Activated T-helper 17 cell treated with anti-CD3 and anti-CD28 coated beads, Interleukin-2, amount 50 U/mL, for 72 hours (primary cell): ENCODE measurements at regions not wholly inside any gene's neighbourhood (a gene's known extent, or its start where the extent isn't known, plus 50 kb on each side); places are given as distances from the start of the nearest gene placed in this dataset.

ENCODE experiments used
- ATAC-seq: fragments of 150-1000 bp; cut with Tn5 transposase; replicated peaks from 2 replicates; pipeline ENCODE4 v1.10.0; 2021; ENCODE audit warnings: mild to moderate bottlenecking, moderate library complexity
- H3K27ac Mint-ChIP-seq: one replicate; pipeline ENCODE4 v1.8.0; 2022; ENCODE audit warnings: mixed read lengths
- H3K27me3 Mint-ChIP-seq: one replicate; pipeline ENCODE4 v1.8.0; 2022; ENCODE audit warnings: mixed read lengths
- H3K36me3 Mint-ChIP-seq: one replicate; pipeline ENCODE4 v1.8.0; 2022; ENCODE audit warnings: low read depth, mild to moderate bottlenecking, mixed read lengths
- H3K4me1 Mint-ChIP-seq: one replicate; pipeline ENCODE4 v1.8.0; 2022; ENCODE audit warnings: mixed read lengths
- H3K4me3 Mint-ChIP-seq: one replicate; pipeline ENCODE4 v1.8.0; 2022; ENCODE audit warnings: mild to moderate bottlenecking, mixed read lengths
- H3K9me3 Mint-ChIP-seq: one replicate; pipeline ENCODE4 v1.8.0; 2022; ENCODE audit warnings: mixed read lengths

GRCh38 chr3:145785668-145786067 is 375.3 kb downstream of the PLOD2 start:
- no peak for ATAC-seq
- Mint-ChIP-seq H3K4me3 (no peak overlapping the region), H3K9me3 (peaks cover 3% of the 10 kb centered on the region), H3K36me3 (no peaks in the 10 kb centered on the region), H3K27me3 (no peaks in the 10 kb centered on the region), H3K4me1 (no peaks in the 10 kb centered on the region), H3K27ac (no peak overlapping the region)

- Mint-ChIP-seq H3K4me3 (no peak overlapping the region), H3K27me3 (no peaks in the 10 kb centered on the region), H3K4me1 (no peaks in the 10 kb centered on the region), H3K36me3 (no peaks in the 10 kb centered on the region), H3K9me3 (peaks cover 11% of the 10 kb centered on the region), H3K27ac (no peak overlapping the region)
- ATAC-seq: no peak
Observed at GRCh38 chr3:145798007-145798406, 363.0 kb downstream of the PLOD2 start.

DNA sequence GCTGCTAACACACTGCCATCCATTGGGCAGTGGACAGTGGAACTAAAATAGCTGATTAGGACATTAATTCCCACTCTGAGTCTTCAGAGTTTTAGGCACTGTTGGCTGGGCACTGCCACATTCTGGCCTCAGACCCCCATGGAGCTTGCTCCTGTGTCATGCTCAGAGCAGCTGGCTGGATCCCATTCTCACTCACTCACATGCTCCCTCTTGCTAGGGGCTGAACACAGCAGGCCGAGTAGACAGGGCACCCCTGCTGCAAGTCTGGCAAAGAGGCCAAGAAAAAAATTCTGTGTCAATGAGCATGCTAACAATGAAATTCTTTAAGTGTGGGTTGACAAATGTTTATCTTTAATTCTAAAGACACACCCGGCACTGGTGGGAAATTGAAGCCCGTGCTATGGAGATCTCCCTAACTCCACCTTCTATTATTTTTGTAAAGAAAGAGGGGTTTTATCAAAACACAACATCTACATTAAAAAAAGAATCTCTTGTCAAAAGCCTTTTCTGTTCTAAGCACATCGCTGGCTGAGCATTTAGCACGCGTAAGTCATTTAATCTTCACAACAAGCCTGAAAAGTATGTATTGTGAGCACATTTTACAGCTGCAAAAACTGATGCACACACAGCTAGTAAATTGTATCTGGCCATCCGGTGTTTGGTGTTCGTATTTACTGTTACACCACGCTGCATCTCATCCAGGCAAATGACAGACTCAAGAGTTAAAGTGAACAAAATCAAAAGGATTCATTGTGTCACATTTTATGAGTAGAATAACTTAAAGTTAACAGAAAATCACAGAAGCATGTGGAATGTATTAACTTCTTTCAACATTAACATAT is 362.1 kb downstream of the PLOD2 start:
- peaks cover 7% of the 10 kb centered on the region for H3K9me3 Mint-ChIP-seq
- H3K27ac Mint-ChIP-seq: no peak overlapping the region
- H3K27me3 Mint-ChIP-seq: no peaks in the 10 kb centered on the region
- no peaks in the 10 kb centered on the region for H3K36me3 Mint-ChIP-seq
- H3K4me1 Mint-ChIP-seq: no peaks in the 10 kb centered on the region
- H3K4me3 Mint-ChIP-seq: no peak overlapping the region
- ATAC-seq: no peak

- Mint-ChIP-seq H3K4me3 (no peak overlapping the region), H3K9me3 (peaks cover 3% of the 10 kb centered on the region), H3K4me1 (no peaks in the 10 kb centered on the region), H3K27me3 (no peaks in the 10 kb centered on the region), H3K36me3 (no peaks in the 10 kb centered on the region), H3K27ac (no peak overlapping the region)
- ATAC-seq: no peak
Observed at GRCh38 chr3:145801696-145802095, 359.3 kb downstream of the PLOD2 start.

GRCh38 chr3:145807990-145808389 is 353.0 kb downstream of the PLOD2 start:
- Mint-ChIP-seq H3K4me1 (no peaks in the 10 kb centered on the region), H3K36me3 (no peaks in the 10 kb centered on the region), H3K27me3 (no peaks in the 10 kb centered on the region), H3K27ac (no peak overlapping the region), H3K4me3 (no peak overlapping the region), H3K9me3 (no peaks in the 10 kb centered on the region)
- no peak for ATAC-seq

DNA sequence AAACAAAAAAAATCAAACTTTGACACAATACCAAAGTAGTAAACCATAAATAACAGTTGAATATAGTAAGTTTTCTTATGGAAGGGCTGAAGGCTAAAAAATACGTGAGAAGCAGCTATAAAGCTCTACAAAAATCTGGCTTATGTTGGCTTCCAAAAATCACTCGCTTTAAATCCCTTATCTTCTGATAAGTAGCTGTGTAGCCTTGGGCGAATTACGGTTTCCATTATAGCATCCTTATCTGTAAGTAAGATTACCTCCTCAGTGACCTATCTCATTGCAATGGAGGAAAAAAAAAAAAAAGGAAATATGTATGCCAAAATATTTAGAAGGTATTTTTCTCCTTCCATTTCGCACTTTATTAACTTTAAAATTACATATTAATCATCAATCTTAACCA is 348.6 kb downstream of the PLOD2 start:
- no peak overlapping the region for H3K27ac Mint-ChIP-seq
- no peaks in the 10 kb centered on the region for H3K4me1 Mint-ChIP-seq
- no peaks in the 10 kb centered on the region for H3K36me3 Mint-ChIP-seq
- no peaks in the 10 kb centered on the region for H3K27me3 Mint-ChIP-seq
- no peak overlapping the region for H3K4me3 Mint-ChIP-seq
- no peaks in the 10 kb centered on the region for H3K9me3 Mint-ChIP-seq
- ATAC-seq: no peak

DNA sequence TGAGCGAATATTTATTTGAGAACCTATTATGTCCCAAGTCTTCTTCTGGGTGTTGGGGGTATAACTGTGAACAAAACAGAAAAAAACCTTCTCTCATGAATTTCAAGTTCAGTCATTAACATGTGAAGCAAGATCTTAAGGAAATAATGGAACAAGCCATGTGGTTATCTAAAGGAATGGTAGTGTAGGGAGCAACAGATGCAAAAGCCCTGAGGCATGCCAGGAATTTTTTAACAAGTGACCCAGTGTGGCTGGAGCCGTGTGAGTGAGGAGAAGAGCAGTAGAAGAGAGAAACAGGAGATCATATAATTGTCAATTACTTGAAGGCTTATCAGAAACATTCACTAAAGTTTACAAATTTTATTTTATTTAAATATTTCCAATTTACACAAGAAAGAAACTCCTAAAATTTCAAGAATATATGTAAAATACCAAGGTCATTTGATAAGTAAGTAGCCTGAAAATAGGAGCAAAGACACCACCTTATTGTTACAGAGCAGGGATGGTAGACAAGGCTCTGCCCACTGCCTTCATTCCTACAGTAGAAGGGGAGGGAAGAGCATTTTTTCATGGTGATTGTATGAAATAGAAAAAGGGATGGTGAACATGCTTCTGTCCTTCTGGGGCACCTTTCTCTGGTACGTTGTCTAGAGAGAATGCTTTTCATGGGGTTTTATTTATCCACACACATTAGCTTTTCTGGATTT is 345.1 kb downstream of the PLOD2 start:
- no peaks in the 10 kb centered on the region for H3K36me3 Mint-ChIP-seq
- no peak overlapping the region for H3K4me3 Mint-ChIP-seq
- H3K27ac Mint-ChIP-seq: no peak overlapping the region
- no peaks in the 10 kb centered on the region for H3K4me1 Mint-ChIP-seq
- ATAC-seq: no peak
- no peaks in the 10 kb centered on the region for H3K9me3 Mint-ChIP-seq
- no peaks in the 10 kb centered on the region for H3K27me3 Mint-ChIP-seq

GRCh38 chr3:145817870-145818483 is 343.0 kb downstream of the PLOD2 start:
- Mint-ChIP-seq H3K27ac (no peak overlapping the region), H3K36me3 (no peaks in the 10 kb centered on the region), H3K4me3 (no peak overlapping the region), H3K9me3 (no peaks in the 10 kb centered on the region), H3K27me3 (no peaks in the 10 kb centered on the region), H3K4me1 (no peaks in the 10 kb centered on the region)
- ATAC-seq: no peak

DNA sequence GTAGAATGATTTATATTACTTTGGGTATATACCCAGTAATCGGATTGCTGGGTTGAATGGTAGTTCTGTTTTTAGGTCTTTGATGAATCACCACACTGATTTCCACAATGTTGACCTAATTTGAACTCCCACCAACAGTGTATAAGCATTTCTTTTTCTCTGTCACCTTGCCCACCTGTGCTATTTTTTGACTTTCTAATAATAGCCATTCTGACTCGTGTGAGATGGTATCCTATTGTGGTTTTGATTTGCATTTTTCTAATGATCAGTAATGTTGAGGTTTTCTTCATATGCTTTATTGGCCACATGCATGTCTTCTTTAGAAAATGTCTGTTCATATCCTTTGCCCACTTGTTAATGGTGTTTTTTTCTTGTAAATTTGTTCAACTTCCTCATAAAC is 340.8 kb downstream of the PLOD2 start:
- H3K4me1 Mint-ChIP-seq: no peaks in the 10 kb centered on the region
- ATAC-seq: no peak
- H3K36me3 Mint-ChIP-seq: no peaks in the 10 kb centered on the region
- H3K27me3 Mint-ChIP-seq: no peaks in the 10 kb centered on the region
- H3K4me3 Mint-ChIP-seq: no peak overlapping the region
- peaks cover 5% of the 10 kb centered on the region for H3K9me3 Mint-ChIP-seq
- no peak overlapping the region for H3K27ac Mint-ChIP-seq

DNA sequence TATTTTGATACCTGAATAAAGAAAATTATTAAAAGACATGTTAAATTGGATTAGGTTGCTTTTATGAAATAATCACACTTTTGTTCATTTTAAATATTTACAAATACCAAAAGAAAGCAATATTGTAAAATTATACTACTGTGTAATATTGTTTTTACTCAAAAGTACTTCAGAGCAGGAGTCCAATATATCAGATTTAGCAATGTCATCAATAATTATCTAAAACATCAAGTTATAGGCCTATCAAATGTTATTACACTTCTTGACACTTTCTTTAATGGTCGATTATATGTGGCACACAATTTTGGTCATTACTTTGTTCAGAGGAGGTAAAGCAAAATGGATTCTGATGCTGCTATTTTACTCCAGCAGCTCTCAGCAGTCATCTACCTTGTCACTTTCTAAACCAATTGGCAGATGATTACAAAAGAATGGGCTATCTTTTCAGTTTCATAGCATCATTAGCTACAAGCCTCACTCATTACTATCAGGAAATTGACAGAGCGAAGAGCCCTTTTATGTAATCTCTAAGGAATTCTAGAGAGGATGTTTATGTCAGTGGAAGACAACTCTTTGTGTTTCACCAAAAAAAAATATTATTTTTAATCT is 318.6 kb downstream of the PLOD2 start:
- no peak overlapping the region for H3K4me3 Mint-ChIP-seq
- no peaks in the 10 kb centered on the region for H3K27me3 Mint-ChIP-seq
- H3K27ac Mint-ChIP-seq: no peak overlapping the region
- no peak for ATAC-seq
- H3K4me1 Mint-ChIP-seq: no peaks in the 10 kb centered on the region
- no peaks in the 10 kb centered on the region for H3K36me3 Mint-ChIP-seq
- peaks cover 3% of the 10 kb centered on the region for H3K9me3 Mint-ChIP-seq

DNA sequence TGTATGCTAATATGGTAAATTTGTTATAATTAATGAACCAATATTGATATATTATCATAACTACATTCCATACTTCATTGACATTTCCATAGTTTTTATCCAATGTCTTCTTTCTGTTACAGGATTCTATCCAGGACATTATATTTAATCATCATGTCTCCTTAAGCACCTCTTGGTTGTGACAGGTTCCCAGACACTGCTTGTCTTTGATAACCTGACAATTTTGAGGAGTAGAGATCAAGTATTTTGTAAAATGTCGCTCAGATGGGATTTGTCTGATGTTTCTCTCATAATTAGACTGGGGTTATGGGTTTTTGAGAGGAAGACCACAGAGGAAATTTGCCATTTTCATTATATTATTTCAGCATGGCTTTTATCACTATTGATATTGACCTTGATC is 317.4 kb downstream of the PLOD2 start:
- no peaks in the 10 kb centered on the region for H3K4me1 Mint-ChIP-seq
- no peak for ATAC-seq
- no peaks in the 10 kb centered on the region for H3K27me3 Mint-ChIP-seq
- peaks cover 3% of the 10 kb centered on the region for H3K9me3 Mint-ChIP-seq
- no peaks in the 10 kb centered on the region for H3K36me3 Mint-ChIP-seq
- H3K4me3 Mint-ChIP-seq: no peak overlapping the region
- no peak overlapping the region for H3K27ac Mint-ChIP-seq

DNA sequence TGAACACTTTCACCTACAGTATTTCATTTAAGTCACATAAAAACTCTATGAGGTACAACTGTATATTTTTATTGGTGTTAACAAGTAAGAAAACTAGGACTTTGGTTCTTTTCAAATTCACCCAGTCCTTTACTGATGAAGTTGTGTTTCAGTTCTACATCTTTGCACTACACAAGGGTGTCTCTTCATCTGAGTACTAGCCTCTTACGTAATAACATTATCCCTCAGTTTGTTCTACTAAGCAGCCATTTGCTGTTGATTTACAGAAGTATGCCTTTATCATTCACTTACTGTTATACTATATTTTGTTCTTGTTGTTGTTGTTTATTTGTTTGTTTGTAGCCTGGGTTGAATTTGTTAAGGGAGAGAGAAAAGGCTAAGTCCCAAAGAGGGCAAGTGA is 311.9 kb downstream of the PLOD2 start:
- no peak for ATAC-seq
- H3K4me3 Mint-ChIP-seq: no peak overlapping the region
- no peaks in the 10 kb centered on the region for H3K27me3 Mint-ChIP-seq
- peaks cover 3% of the 10 kb centered on the region for H3K9me3 Mint-ChIP-seq
- no peaks in the 10 kb centered on the region for H3K4me1 Mint-ChIP-seq
- H3K36me3 Mint-ChIP-seq: no peaks in the 10 kb centered on the region
- H3K27ac Mint-ChIP-seq: no peak overlapping the region

DNA sequence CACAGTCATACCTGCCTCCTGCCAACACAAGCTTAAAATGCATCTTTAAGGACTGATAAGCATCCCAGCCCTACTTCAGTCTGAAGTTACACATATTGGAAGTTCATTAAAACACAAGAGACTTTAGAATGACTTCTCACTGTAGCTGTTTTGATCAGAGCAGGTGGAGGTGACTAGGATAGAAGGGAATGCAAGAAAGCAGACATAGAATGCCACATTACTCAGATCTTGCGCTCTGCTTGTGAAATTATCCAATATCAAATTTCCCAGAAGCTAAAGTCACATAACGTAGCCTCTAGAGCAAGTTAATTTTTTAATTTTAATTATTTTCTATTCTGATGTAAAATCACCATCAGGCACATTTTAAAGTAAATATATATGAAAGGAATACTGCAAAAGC is 306.5 kb downstream of the PLOD2 start:
- H3K9me3 Mint-ChIP-seq: no peaks in the 10 kb centered on the region
- no peak overlapping the region for H3K4me3 Mint-ChIP-seq
- H3K4me1 Mint-ChIP-seq: no peaks in the 10 kb centered on the region
- ATAC-seq: no peak
- H3K27me3 Mint-ChIP-seq: no peaks in the 10 kb centered on the region
- no peaks in the 10 kb centered on the region for H3K36me3 Mint-ChIP-seq
- no peak overlapping the region for H3K27ac Mint-ChIP-seq

GRCh38 chr3:145857956-145858355 is 303.0 kb downstream of the PLOD2 start:
- Mint-ChIP-seq H3K27me3 (no peaks in the 10 kb centered on the region), H3K4me3 (no peak overlapping the region), H3K36me3 (no peaks in the 10 kb centered on the region), H3K4me1 (no peaks in the 10 kb centered on the region), H3K9me3 (peaks cover 7% of the 10 kb centered on the region), H3K27ac (no peak overlapping the region)
- ATAC-seq: no peak

DNA sequence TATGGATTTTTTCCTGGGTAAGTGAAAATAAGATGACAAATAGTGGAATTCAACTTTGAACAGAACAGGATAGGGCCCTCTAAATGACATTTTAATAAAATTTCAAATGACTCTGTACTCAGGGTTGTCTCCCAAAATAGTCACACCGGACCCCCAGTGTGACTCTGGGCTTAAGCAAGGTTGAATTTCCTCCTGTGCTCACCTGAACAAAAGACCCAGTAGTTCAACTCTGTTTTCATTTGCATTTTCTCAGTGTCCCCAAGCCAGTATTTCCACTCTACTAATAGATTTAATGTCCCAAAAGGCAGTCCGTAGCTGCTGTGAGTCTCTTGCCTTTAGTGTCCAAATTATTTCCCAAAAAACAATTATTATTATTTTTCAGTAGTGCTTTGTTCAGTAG is 296.6 kb downstream of the PLOD2 start:
- no peak for ATAC-seq
- Mint-ChIP-seq H3K27me3 (no peaks in the 10 kb centered on the region), H3K36me3 (no peaks in the 10 kb centered on the region)

More for the DNA sequence above, 296.6 kb downstream of the PLOD2 start:
- peaks cover 7% of the 10 kb centered on the region for H3K9me3 Mint-ChIP-seq
- no peaks in the 10 kb centered on the region for H3K4me1 Mint-ChIP-seq
- no peak overlapping the region for H3K27ac Mint-ChIP-seq
- H3K4me3 Mint-ChIP-seq: no peak overlapping the region
